Activated T-helper 2 cell treated with anti-CD3 and anti-CD28 coated beads, Interferon-gamma antibody, Interleukin-2, Interleukin-4, amounts not matched to agents 10 μg/mL and 5 μg/mL and 100 μg/mL, durations not matched to agents 14 hours and 24 hours and 36 hours (primary cell): ENCODE measurements at regions not wholly inside any gene's neighbourhood (a gene's known extent, or its start where the extent isn't known, plus 50 kb on each side); places are given as distances from the start of the nearest gene placed in this dataset.
"Not testable (repeated sequence)": the region's sequence is repeated elsewhere in the genome, so short reads cannot be mapped to it uniquely, and the experiment has no call there.

Experiments used
- DNase-seq: peaks from one replicate; pipeline ENCODE4 v3.0.0; 2021; ENCODE audit warnings: low spot score
- H3K27ac Mint-ChIP-seq: one replicate; pipeline ENCODE4 v1.8.0; 2021; ENCODE audit warnings: mixed read lengths
- H3K27me3 Mint-ChIP-seq: one replicate; pipeline ENCODE4 v1.8.0; 2021; ENCODE audit warnings: low read depth, mixed read lengths
- H3K36me3 Mint-ChIP-seq: one replicate; pipeline ENCODE4 v1.8.0; 2021; ENCODE audit warnings: low read depth, mixed read lengths
- H3K4me1 Mint-ChIP-seq: one replicate; pipeline ENCODE4 v1.8.0; 2021; ENCODE audit warnings: low read depth, mixed read lengths
- H3K4me3 Mint-ChIP-seq: one replicate; pipeline ENCODE4 v1.8.0; 2021; ENCODE audit warnings: low read depth, mild to moderate bottlenecking, moderate library complexity, mixed read lengths
- H3K9me3 Mint-ChIP-seq: one replicate; pipeline ENCODE4 v1.8.0; 2021; ENCODE audit warnings: mixed read lengths
- intact Hi-C: fragments of 100-400 bp; cut with micrococcal nuclease; formaldehyde crosslinking; loops from one replicate; pipeline ENCODE4 v1.15.1; 2023

- H3K36me3 Mint-ChIP-seq, H3K9me3 Mint-ChIP-seq, H3K4me1 Mint-ChIP-seq, intact Hi-C loops, DNase-seq, H3K4me3 Mint-ChIP-seq, H3K27ac Mint-ChIP-seq: not testable (repeated sequence)
- H3K27me3 Mint-ChIP-seq: peaks cover 14% of the 10 kb centered on the region
Measured at GRCh38 chr12:76292891-76293290, 55.3 kb downstream of the BBS10 start.

GRCh38 chr12:76292305-76292704 is 55.9 kb downstream of the BBS10 start:
- H3K27ac Mint-ChIP-seq, H3K36me3 Mint-ChIP-seq, intact Hi-C loops, DNase-seq, H3K9me3 Mint-ChIP-seq, H3K4me3 Mint-ChIP-seq, H3K4me1 Mint-ChIP-seq: not testable (repeated sequence)
- H3K27me3 Mint-ChIP-seq: peaks cover 17% of the 10 kb centered on the region

- Mint-ChIP-seq H3K9me3 (no peaks in the 10 kb centered on the region), H3K4me3 (no peak overlapping the region), H3K27me3 (peaks cover 20% of the 10 kb centered on the region), H3K36me3 (no peaks in the 10 kb centered on the region), H3K4me1 (no peaks in the 10 kb centered on the region), H3K27ac (no peak overlapping the region)
- intact Hi-C loops: no loop called here
- DNase-seq: no peak
Measured at GRCh38 chr12:76290963-76291859, 57.0 kb downstream of the BBS10 start.

GRCh38 chr12:76288218-76288617 is 60.0 kb downstream of the BBS10 start:
- DNase-seq: no peak
- Mint-ChIP-seq H3K27ac (no peak overlapping the region), H3K36me3 (no peaks in the 10 kb centered on the region), H3K4me1 (no peaks in the 10 kb centered on the region), H3K27me3 (peaks cover 30% of the 10 kb centered on the region), H3K9me3 (no peaks in the 10 kb centered on the region), H3K4me3 (no peak overlapping the region)
- intact Hi-C loops: no loop called here

- Mint-ChIP-seq H3K4me1 (no peaks in the 10 kb centered on the region), H3K9me3 (no peaks in the 10 kb centered on the region), H3K27ac (no peak overlapping the region), H3K4me3 (no peak overlapping the region), H3K36me3 (no peaks in the 10 kb centered on the region), H3K27me3 (peaks cover 31% of the 10 kb centered on the region)
- DNase-seq: no peak
- intact Hi-C loops: no loop called here
Measured at GRCh38 chr12:76284816-76285750, 63.1 kb downstream of the BBS10 start.

- no peak for DNase-seq
- peaks cover 24% of the 10 kb centered on the region for H3K27me3 Mint-ChIP-seq
- no peaks in the 10 kb centered on the region for H3K4me1 Mint-ChIP-seq
- H3K27ac Mint-ChIP-seq: no peak overlapping the region
- H3K36me3 Mint-ChIP-seq: no peaks in the 10 kb centered on the region
- H3K4me3 Mint-ChIP-seq: no peak overlapping the region
- no peaks in the 10 kb centered on the region for H3K9me3 Mint-ChIP-seq
- intact Hi-C loops: no loop called here
Measured at GRCh38 chr12:76282744-76283143, 65.5 kb downstream of the BBS10 start.

GRCh38 chr12:76277480-76277879 is 70.7 kb downstream of the BBS10 start:
- Mint-ChIP-seq H3K4me1 (peaks cover 14% of the 10 kb centered on the region), H3K27ac (no peak overlapping the region), H3K27me3 (peaks cover 9% of the 10 kb centered on the region), H3K36me3 (no peaks in the 10 kb centered on the region), H3K9me3 (no peaks in the 10 kb centered on the region), H3K4me3 (no peak overlapping the region)
- intact Hi-C loops: loop anchor here (5.0 kb wide), 1 partner anchor 40 kb away; no protein-coding TSS in a partner anchor
- DNase-seq: no peak

- Mint-ChIP-seq H3K27ac (no peak overlapping the region), H3K4me1 (peaks cover 14% of the 10 kb centered on the region), H3K4me3 (no peak overlapping the region), H3K9me3 (no peaks in the 10 kb centered on the region), H3K27me3 (peaks cover 8% of the 10 kb centered on the region), H3K36me3 (no peaks in the 10 kb centered on the region)
- DNase-seq: no peak
- intact Hi-C loops: loop anchor here (5.0 kb wide), 1 partner anchor 39 kb away; no protein-coding TSS in a partner anchor
Measured at GRCh38 chr12:76276499-76277151, 71.6 kb downstream of the BBS10 start.

- peaks cover 7% of the 10 kb centered on the region for H3K27me3 Mint-ChIP-seq
- intact Hi-C loops: loop anchor here (2.0 to 5.0 kb wide), 4 partner anchors 38 to 191 kb away; partner anchors contain the start of gene NAP1L1
- DNase-seq: no peak
- H3K36me3 Mint-ChIP-seq: no peaks in the 10 kb centered on the region
- H3K9me3 Mint-ChIP-seq: no peaks in the 10 kb centered on the region
- H3K4me3 Mint-ChIP-seq: no peak overlapping the region
- H3K4me1 Mint-ChIP-seq: peaks cover 14% of the 10 kb centered on the region
- H3K27ac Mint-ChIP-seq: no peak overlapping the region
Measured at GRCh38 chr12:76275511-76276093, 72.6 kb downstream of the BBS10 start.

- Mint-ChIP-seq H3K36me3 (no peaks in the 10 kb centered on the region), H3K4me1 (peaks cover 14% of the 10 kb centered on the region), H3K27me3 (peaks cover 7% of the 10 kb centered on the region), H3K27ac (peak overlapping the region; percentile 69), H3K4me3 (no peak overlapping the region), H3K9me3 (no peaks in the 10 kb centered on the region)
- intact Hi-C loops: loop anchor here (1.0 to 5.0 kb wide), 6 partner anchors 37 to 792 kb away; partner anchors contain the start of genes GLIPR1 and NAP1L1
- no peak for DNase-seq
Measured at GRCh38 chr12:76274420-76275083, 73.7 kb downstream of the BBS10 start.

- H3K9me3 Mint-ChIP-seq: no peaks in the 10 kb centered on the region
- intact Hi-C loops: loop anchor here (5.0 kb wide), 1 partner anchor 790 kb away; the partner anchor contains the start of gene GLIPR1
- H3K4me3 Mint-ChIP-seq: no peak overlapping the region
- DNase-seq: no peak
- H3K4me1 Mint-ChIP-seq: peaks cover 14% of the 10 kb centered on the region
- peaks cover 12% of the 10 kb centered on the region for H3K27me3 Mint-ChIP-seq
- no peaks in the 10 kb centered on the region for H3K36me3 Mint-ChIP-seq
- H3K27ac Mint-ChIP-seq: no peak overlapping the region
Measured at GRCh38 chr12:76272287-76272686, 75.9 kb downstream of the BBS10 start.
